ENCODE measurements at regions not wholly inside any gene's neighbourhood (a gene's known extent, or its start where the extent isn't known, plus 50 kb on each side); places are given as distances from the start of the nearest gene placed in this dataset.

GRCh38 chr11:11039208-11039965 is 181.5 kb upstream of the ZBED5 start:
- no peak for TF ChIP-seq CTCF (conservative IDR thresholded peaks at IDR 0.05; ENCODE audit: low read depth, low read length)
- no peak overlapping the region for H3K4me3 ChIP-seq (ENCODE audit: low read length)
- DNase-seq (ENCODE audit: low read depth), result no peak

GRCh38 chr11:11038782-11039181 is 180.9 kb upstream of the ZBED5 start:
- no peak overlapping the region for H3K4me3 ChIP-seq (ENCODE audit: low read length)
- peak; percentile 65 for DNase-seq (ENCODE audit: low read depth)
- TF ChIP-seq CTCF (conservative IDR thresholded peaks at IDR 0.05; ENCODE audit: low read depth, low read length), result no peak

GRCh38 chr11:11038352-11038751 is 180.5 kb upstream of the ZBED5 start:
- no peak overlapping the region for H3K4me3 ChIP-seq (ENCODE audit: low read length)
- no peak for DNase-seq (ENCODE audit: low read depth)

GRCh38 chr11:11036848-11037732 is 179.2 kb upstream of the ZBED5 start:
- peak; percentile 71 for DNase-seq (ENCODE audit: low read depth)
- TF ChIP-seq CTCF (conservative IDR thresholded peaks at IDR 0.05; ENCODE audit: low read depth, low read length), result peak; percentile 71

More at GRCh38 chr11:11038352-11038751, 180.5 kb upstream of the ZBED5 start:
- no peak for TF ChIP-seq CTCF (conservative IDR thresholded peaks at IDR 0.05; ENCODE audit: low read depth, low read length)

GRCh38 chr11:11036185-11036847 is 178.5 kb upstream of the ZBED5 start:
- no peak for DNase-seq (ENCODE audit: low read depth)
- TF ChIP-seq CTCF (conservative IDR thresholded peaks at IDR 0.05; ENCODE audit: low read depth, low read length), result no peak
- H3K4me3 ChIP-seq (ENCODE audit: low read length), result no peak overlapping the region

More at GRCh38 chr11:11036848-11037732, 179.2 kb upstream of the ZBED5 start:
- no peak overlapping the region for H3K4me3 ChIP-seq (ENCODE audit: low read length)

GRCh38 chr11:11035331-11035730 is 177.5 kb upstream of the ZBED5 start:
- TF ChIP-seq CTCF (conservative IDR thresholded peaks at IDR 0.05; ENCODE audit: low read depth, low read length), result no peak
- no peak overlapping the region for H3K4me3 ChIP-seq (ENCODE audit: low read length)
- DNase-seq (ENCODE audit: low read depth), result peak; percentile 88
